Epithelial cell of prostate (primary cell): ENCODE measurements at regions not wholly inside any gene's neighbourhood (a gene's known extent, or its start where the extent isn't known, plus 50 kb on each side); places are given as distances from the start of the nearest gene placed in this dataset.
A peak's percentile ranks its signal among the peaks of the same experiment; 100 is the strongest.
"Not testable (repeated sequence)": the region's sequence is repeated elsewhere in the genome, so short reads cannot be mapped to it uniquely, and the experiment has no call there.

Experiments used
- DNase-seq: peaks from one replicate; pipeline ENCODE4 v3.0.0-alpha.2; 2011; ENCODE audit warnings: low read depth, low spot score
- H3K27ac ChIP-seq: fragments of 450-650 bp; 2 replicates; pipeline ENCODE4 v1.5.1; 2017; ENCODE audit warnings: mild to moderate bottlenecking

DNA sequence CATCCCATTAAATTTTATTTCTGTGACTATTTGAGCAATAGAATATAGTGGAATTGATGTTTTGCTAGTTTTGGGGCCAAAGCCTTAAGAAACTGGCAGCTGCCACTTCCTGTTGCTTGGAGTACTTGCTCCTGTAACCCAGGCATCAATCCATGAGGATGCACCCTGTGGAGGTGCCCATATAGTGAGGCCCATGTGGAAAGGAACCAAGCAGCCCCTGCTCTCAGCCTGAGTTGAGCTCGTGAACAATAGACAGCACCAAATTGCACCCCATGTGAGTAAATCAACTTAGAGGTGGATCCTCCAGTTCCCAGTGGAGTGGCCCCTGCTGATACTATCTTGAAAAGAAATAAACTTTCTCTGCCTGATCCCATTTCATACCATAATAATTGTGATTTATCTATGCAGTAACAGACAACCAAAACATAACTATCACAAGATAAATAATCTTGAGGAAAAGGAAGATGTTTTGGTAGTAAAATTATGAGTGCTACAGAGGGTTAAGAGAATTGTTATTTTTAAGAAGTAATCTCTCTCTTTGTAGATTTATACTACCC, 481.9 kb downstream of the TBC1D32 start:
- DNase-seq = no peak
- H3K27ac ChIP-seq = no peak overlapping the region

GRCh38 chr6:120826253-120826652, 508.0 kb downstream of the TBC1D32 start:
- DNase-seq = no peak
- no peak overlapping the region for H3K27ac ChIP-seq

- no peak for DNase-seq
- H3K27ac ChIP-seq = no peak overlapping the region
Measured at GRCh38 chr6:120816794-120817193, 517.5 kb downstream of the TBC1D32 start.

DNA sequence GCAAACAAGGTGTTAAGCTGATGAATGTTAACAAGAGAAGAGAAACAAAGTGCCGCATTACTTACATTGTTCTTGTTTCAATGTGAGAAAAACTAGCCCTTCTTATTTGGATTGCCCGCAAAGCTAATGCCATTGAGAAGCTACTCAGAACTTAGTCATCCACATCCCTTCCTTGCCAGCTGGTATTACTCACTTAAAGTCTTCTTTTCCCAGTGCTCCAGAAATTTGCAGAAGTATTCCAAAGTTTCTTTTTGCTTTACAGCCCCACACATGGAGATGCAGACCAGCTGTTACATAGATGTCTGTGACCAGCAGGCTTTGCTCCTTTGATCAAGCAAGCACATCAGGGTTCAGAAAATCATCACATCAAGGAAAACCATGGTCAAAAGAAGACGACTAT, 529.0 kb downstream of the TBC1D32 start:
- DNase-seq = no peak
- no peak overlapping the region for H3K27ac ChIP-seq

- no peak for DNase-seq
- no peak overlapping the region for H3K27ac ChIP-seq
Measured at GRCh38 chr6:120804612-120805011, 529.7 kb downstream of the TBC1D32 start.

- no peak for DNase-seq
- H3K27ac ChIP-seq = no peak overlapping the region
Measured at GRCh38 chr6:120786682-120787081, 547.6 kb downstream of the TBC1D32 start.

- H3K27ac ChIP-seq = no peak overlapping the region
- DNase-seq = no peak
Measured at GRCh38 chr6:120786256-120786655, 548.0 kb downstream of the TBC1D32 start.

- DNase-seq = no peak
- no peak overlapping the region for H3K27ac ChIP-seq
Measured at GRCh38 chr6:120785459-120786086, 548.7 kb downstream of the TBC1D32 start.

DNA sequence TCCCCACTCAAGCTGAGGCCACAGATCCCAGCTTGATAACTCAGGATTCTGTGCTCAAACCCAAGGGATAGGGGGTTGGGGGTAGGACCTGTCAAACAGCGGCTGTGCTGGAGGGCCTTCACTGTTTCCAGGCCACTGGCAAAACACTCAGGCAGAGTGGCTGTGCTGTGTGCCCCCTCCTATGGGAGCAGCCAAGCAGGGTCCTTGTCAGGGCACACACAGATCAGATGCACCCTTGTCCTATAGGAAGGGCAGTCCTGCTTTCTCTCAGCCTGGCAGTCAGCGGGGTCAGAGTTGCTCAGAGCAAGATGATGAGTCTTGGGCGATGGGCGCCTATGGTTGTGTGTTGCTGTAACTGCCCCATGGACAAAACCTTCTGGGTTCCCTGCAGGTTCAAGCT, 554.8 kb downstream of the TBC1D32 start:
- no peak overlapping the region for H3K27ac ChIP-seq
- DNase-seq = no peak

- DNase-seq = no peak
- no peak overlapping the region for H3K27ac ChIP-seq
Measured at GRCh38 chr6:120775698-120776097, 558.6 kb downstream of the TBC1D32 start.

DNA sequence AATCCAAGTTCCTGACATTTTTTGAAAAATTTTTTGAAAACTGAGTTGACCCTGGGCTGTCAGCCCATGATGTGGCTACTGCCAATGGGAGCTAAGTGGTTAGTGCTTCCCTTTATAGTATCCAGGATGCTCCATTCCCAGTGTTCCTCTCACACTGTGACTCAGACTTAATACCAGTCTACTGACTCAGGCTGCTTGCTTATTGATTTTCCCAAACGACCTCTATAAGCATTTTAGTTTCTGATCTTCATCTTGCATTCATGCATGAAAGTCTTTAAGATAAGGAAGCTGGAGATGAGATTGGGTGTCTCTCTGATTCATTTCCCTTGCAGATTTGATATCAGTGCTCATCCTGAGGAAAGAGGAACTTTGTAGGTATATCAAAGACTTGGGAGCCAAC, 560.0 kb downstream of the TBC1D32 start:
- no peak for DNase-seq

DNA sequence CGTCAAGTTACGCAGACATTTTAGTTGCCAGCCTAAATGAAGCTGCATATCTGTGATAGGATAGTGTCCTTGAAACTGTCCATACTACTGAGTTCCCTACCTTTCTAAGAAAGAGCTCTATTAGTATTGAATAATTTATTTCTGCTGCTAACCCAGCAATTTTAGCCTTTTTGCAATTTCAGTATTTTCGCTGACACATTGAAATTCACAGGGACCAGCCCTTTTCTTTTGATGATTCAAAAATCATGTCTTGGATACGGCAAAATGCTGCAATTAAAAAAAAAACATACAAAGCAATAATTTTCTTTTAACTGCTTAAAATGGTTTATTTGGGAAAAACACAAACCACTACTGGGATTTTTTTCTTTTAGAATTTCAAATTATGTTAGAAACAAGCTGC, 563.3 kb downstream of the TBC1D32 start:
- H3K27ac ChIP-seq = no peak overlapping the region
- DNase-seq = no peak

More for the DNA sequence above, 560.0 kb downstream of the TBC1D32 start:
- no peak overlapping the region for H3K27ac ChIP-seq

DNA sequence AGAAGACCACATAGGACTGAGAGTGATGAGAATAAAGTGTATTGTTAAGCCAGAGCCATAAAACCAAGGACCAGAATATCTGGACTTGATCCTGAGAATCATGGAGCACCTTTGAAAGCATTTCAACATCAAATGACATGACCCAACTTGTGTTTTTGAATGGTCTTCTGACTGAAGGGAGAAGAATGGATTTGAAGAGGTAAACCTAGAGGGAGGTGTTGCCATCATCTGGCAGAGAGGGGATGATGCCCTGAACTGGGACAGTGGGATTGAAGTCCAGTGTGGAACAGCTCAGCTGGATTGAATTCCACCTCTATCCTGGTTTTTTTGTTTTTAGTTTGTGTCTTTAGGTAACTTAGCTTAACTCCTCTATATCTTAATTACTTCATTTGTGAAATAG, 570.0 kb downstream of the TBC1D32 start:
- peak; percentile 18 for DNase-seq

GRCh38 chr6:120759570-120759969, 574.7 kb downstream of the TBC1D32 start:
- no peak for DNase-seq

More for the DNA sequence above, 570.0 kb downstream of the TBC1D32 start:
- H3K27ac ChIP-seq = no peak overlapping the region

DNA sequence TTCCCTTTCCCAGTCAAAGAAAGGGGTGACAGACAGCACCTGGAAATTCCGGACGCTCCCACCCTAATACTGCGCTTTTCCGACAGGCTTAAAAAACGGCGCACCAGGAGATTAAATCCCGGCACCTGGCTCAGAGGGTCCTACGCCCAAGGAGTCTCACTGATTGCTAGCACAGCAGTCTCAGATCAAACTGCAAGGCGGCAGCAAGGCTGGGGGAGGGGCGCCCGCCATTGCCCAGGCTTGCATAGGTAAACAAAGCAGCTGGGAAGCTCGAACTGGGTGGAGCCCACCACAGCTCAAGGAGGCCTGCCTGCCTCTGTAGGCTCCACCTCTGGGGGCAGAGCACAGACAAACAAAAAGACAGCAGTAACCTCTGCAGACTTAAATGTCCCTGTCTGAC, 585.7 kb downstream of the TBC1D32 start:
- not testable (repeated sequence) for H3K27ac ChIP-seq, DNase-seq

More at GRCh38 chr6:120759570-120759969, 574.7 kb downstream of the TBC1D32 start:
- no peak overlapping the region for H3K27ac ChIP-seq

DNA sequence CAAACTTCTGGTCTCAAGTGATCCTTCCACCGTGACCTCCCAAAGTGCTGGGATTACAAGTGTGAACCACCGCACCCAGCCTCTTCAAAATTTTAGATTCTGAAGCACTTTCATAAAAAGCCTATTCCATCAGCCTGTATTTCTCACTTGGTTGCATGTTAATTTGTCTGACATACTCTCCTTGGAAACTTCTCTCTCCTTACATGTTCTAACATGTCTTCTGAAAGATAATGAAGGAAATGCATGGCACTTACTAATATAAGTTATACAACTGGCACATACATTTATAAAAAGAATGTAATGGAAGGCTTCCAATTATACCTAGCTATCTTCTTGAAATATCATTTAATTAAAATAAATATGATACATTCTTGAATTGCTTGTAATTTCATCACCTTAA, 597.5 kb downstream of the TBC1D32 start:
- DNase-seq = peak; percentile 10
- H3K27ac ChIP-seq = peak overlapping the region; percentile 58

DNA sequence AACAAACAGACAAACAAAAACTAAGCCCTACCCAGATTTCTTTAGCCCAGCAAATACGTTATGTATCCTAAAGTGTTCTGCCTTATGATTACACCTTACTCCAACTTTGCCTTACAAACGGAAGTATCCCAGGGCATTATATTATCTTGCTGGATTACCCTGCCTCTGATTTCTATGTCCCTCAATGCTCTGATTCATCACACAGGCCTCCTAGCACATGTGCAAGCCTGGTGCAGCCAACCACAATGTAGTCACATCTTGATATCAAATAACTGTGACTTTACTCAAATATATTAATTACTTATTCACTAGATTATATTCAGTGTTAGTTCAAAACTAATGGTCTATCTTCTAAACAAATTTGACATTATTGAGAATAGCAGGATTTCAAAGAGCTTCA, 598.6 kb downstream of the TBC1D32 start:
- H3K27ac ChIP-seq = peak overlapping the region; percentile 58
- DNase-seq = peak; percentile 52

DNA sequence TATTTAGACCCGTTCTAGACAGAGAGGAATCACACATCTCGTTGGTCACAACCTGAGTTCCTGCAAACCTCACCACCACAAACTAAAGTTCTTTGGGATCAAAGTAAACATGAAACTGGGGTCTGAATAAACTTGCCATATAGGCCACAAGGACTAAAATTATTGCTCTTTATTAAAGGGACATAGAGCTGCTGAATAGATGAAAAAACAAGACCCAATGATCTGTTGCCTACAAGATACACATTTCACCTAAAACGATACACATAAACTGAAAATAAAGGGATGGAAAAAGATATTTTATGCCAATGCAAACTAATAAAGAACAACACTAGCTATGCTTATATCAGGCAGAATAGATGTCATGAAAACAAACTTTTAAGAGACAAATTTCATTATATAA, 623.0 kb downstream of the TBC1D32 start:
- no peak for DNase-seq
- no peak overlapping the region for H3K27ac ChIP-seq

- H3K27ac ChIP-seq = no peak overlapping the region
- DNase-seq = no peak
Measured at GRCh38 chr6:120700001-120700400, 634.3 kb downstream of the TBC1D32 start.

GRCh38 chr6:120686492-120686891, 647.8 kb downstream of the TBC1D32 start:
- no peak for DNase-seq
- H3K27ac ChIP-seq = no peak overlapping the region

GRCh38 chr6:120682145-120682544, 652.1 kb downstream of the TBC1D32 start:
- H3K27ac ChIP-seq = no peak overlapping the region
- DNase-seq = no peak

GRCh38 chr6:120681204-120681603, 653.1 kb downstream of the TBC1D32 start:
- no peak overlapping the region for H3K27ac ChIP-seq
- DNase-seq = no peak
